ENCODE measurements at regions not wholly inside any gene's neighbourhood (a gene's known extent, or its start where the extent isn't known, plus 50 kb on each side); places are given as distances from the start of the nearest gene placed in this dataset.

GRCh38 chr6:90739802-90740201, 152.9 kb upstream of the MAP3K7 start:
- TF ChIP-seq, protein P1, sequence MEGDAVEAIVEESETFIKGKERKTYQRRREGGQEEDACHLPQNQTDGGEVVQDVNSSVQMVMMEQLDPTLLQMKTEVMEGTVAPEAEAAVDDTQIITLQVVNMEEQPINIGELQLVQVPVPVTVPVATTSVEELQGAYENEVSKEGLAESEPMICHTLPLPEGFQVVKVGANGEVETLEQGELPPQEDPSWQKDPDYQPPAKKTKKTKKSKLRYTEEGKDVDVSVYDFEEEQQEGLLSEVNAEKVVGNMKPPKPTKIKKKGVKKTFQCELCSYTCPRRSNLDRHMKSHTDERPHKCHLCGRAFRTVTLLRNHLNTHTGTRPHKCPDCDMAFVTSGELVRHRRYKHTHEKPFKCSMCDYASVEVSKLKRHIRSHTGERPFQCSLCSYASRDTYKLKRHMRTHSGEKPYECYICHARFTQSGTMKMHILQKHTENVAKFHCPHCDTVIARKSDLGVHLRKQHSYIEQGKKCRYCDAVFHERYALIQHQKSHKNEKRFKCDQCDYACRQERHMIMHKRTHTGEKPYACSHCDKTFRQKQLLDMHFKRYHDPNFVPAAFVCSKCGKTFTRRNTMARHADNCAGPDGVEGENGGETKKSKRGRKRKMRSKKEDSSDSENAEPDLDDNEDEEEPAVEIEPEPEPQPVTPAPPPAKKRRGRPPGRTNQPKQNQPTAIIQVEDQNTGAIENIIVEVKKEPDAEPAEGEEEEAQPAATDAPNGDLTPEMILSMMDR (IDR thresholded peaks at IDR 0.05 in 2 of 3, conservative IDR thresholded peaks at IDR 0.05 in 1 of 3; ENCODE audit: control insufficient read depth in 2 of 3, extremely low read depth in 1 of 3, insufficient read depth in 1 of 3, low read depth in 3 of 3, low read length in 3 of 3) = no peak
- TF ChIP-seq ZNF24 (IDR thresholded peaks at IDR 0.05) (no peak), EP300 (IDR thresholded peaks at IDR 0.05; ENCODE audit: borderline replicate concordance in 1 of 2, control insufficient read depth in 1 of 2, low read depth in 2 of 2, low read length in 2 of 2) (no peak), GABPA (IDR thresholded peaks at IDR 0.05; ENCODE audit: low read depth) (no peak), NR2C2 (IDR thresholded peaks at IDR 0.05; ENCODE audit: borderline replicate concordance, control insufficient read depth, insufficient read length, low read depth) (no peak), POU2F2 (IDR thresholded peaks at IDR 0.05; ENCODE audit: borderline replicate concordance, low read depth, low read length) (no peak), PML (IDR thresholded peaks at IDR 0.05; ENCODE audit: low read length) (no peak), POLR2A (IDR thresholded peaks at IDR 0.05; ENCODE audit: low read depth, low read length) (no peak), RAD21 (IDR thresholded peaks at IDR 0.05; ENCODE audit: insufficient read depth, low read depth, low read length) (no peak)

Data from GM12878 (cell line).